Right lobe of liver (tissue), 6 donors: ENCODE measurements at regions not wholly inside any gene's neighbourhood (a gene's known extent, or its start where the extent isn't known, plus 50 kb on each side); places are given as distances from the start of the nearest gene placed in this dataset.

Source experiments
- ATAC-seq, 4 donors: fragments of 200-7000 bp; cut with Tn5 transposase; one replicate each; pipeline ENCODE4 v1.9.1; 2020; ENCODE audit warnings: mild to moderate bottlenecking in 4 of 4, moderate library complexity in 4 of 4
- DNase-seq, 3 donors: peaks; one replicate each; pipeline ENCODE4 v3.0.0-alpha.2; 2020
- H3K27ac ChIP-seq, 3 donors: fragments of 200-600 bp; one replicate each; pipeline ENCODE4 v1.8.0; 2022
- H3K27me3 ChIP-seq, 2 donors: fragments of 200-600 bp; one replicate each; pipeline ENCODE4 v1.8.0; 2022
- H3K36me3 ChIP-seq, 4 donors: fragments of 200-600 bp; sonication (generic) in 1 of 4; one replicate each; pipeline versions ENCODE4 v1.5.1 to v1.8.0; 2017 to 2022; ENCODE audit warnings: control low read depth in 1 of 4
- H3K4me1 ChIP-seq, 4 donors: fragments of 200-600 bp; sonication (generic) in 1 of 4; one replicate each; pipeline versions ENCODE4 v1.5.1 to v1.8.0; 2017 to 2022; ENCODE audit warnings: control low read depth in 1 of 4
- H3K4me3 ChIP-seq, 3 donors: fragments of 200-600 bp; one replicate each; pipeline ENCODE4 v1.8.0; 2022
- H3K9me3 ChIP-seq, 4 donors: fragments of 200-600 bp; sonication (generic) in 1 of 4; one replicate each; pipeline versions ENCODE4 v1.5.1 to v1.8.0; 2017 to 2022; ENCODE audit warnings: control low read depth in 1 of 4
- POLR2A ChIP-seq: fragments of 450-650 bp; IDR thresholded peaks from one replicate; pipeline ENCODE4 v1.6.1; 2017; ENCODE audit warnings: antibody characterized with exemption, mild to moderate bottlenecking
- WGBS: methylation state at CpG from one replicate; pipeline ENCODE4 v1.1.6; 2018; ENCODE audit warnings: low coverage, low lambda C conversion rate; ENCODE audit not compliant: insufficient coverage; ENCODE audit errors: missing lambda C conversion rate; 5-methylcytosine and 5-hydroxymethylcytosine counted together
- intact Hi-C, 2 donors: fragments of 100-400 bp; cut with DNase I; formaldehyde crosslinking; loops; one replicate each; pipeline versions ENCODE4 v1.11.2 to v1.14.1; 2022
- TF ChIP-seq, protein P1 (sequence below), 4 donors: fragments of 200-600 bp in 3 of 4; fragments of 450-650 bp in 1 of 4; IDR thresholded peaks; one replicate each; pipeline versions ENCODE4 v1.5.1 to v1.8.0; 2016 to 2022; ENCODE audit warnings: antibody characterized with exemption in 4 of 4, mild to moderate bottlenecking in 2 of 4
- donor health status: DM: no; HTN: yes; CAD: no.
- donor health status: DM: no; HTN: no; CAD: no.
- donor health status: DM: no; HTN: no; CAD: no.
- donor health status: DM: no; HTN: yes; CAD: no.
- donor health status: DM: no; HTN: yes; CAD: no.

DNA sequence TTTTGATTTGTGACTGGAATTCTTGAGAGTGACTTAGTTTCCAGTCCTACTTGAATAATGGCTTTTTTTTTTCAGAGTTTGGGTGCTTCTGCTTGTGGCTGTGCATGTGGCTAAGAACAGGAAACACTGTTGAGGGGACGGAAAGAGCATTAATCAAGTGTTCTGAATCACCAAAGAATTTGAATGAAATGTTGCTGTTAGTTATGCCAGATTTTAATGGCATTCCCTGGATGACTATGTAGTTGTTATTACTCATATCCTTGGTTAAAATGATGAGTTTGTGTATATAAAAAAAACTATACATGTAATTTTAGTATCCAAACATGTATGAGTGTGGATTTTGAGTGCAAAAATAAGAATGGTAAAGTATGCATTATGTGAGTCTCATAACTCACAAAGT lies 347.9 kb downstream of the BCAT1 start:
- no peak for ATAC-seq
- H3K27ac ChIP-seq = no peak overlapping the region

DNA sequence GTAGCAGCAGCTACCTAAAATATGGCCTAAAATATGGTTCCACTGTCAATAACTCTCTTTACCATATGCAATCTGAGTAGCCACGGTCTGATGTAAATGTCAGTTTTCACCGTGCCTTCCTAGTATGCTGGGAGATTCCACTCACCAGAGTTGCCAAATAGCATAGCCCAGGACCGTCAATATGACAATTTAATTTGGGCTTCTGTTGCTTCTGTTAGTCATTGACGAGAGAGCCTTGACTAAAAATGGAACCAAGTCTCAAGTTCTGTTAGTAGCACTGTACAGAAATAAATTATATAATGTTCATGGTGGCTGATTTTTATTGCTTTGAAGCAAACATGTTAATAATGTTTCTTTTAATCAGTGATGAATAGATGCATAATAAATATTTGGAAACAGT lies 348.4 kb downstream of the BCAT1 start:
- Histone ChIP-seq H3K9me3 (no peaks in the 10 kb centered on the region), H3K27ac (no peak overlapping the region), H3K4me3 (no peak overlapping the region), H3K27me3 (no peaks in the 10 kb centered on the region), H3K4me1 (peaks cover 0 to 9% (median 0%) of the 10 kb centered on the region in 4 donors), H3K36me3 (no peaks in the 10 kb centered on the region)
- 61% methylated on average over 4 of the region's 4 CpGs for WGBS
- TF ChIP-seq, protein P1, sequence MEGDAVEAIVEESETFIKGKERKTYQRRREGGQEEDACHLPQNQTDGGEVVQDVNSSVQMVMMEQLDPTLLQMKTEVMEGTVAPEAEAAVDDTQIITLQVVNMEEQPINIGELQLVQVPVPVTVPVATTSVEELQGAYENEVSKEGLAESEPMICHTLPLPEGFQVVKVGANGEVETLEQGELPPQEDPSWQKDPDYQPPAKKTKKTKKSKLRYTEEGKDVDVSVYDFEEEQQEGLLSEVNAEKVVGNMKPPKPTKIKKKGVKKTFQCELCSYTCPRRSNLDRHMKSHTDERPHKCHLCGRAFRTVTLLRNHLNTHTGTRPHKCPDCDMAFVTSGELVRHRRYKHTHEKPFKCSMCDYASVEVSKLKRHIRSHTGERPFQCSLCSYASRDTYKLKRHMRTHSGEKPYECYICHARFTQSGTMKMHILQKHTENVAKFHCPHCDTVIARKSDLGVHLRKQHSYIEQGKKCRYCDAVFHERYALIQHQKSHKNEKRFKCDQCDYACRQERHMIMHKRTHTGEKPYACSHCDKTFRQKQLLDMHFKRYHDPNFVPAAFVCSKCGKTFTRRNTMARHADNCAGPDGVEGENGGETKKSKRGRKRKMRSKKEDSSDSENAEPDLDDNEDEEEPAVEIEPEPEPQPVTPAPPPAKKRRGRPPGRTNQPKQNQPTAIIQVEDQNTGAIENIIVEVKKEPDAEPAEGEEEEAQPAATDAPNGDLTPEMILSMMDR (IDR thresholded peaks at IDR 0.05) = no peak
- no peak for TF ChIP-seq POLR2A
- intact Hi-C loops = no loop called here
- ATAC-seq = no peak
- DNase-seq = no peak

More for the DNA sequence above, 347.9 kb downstream of the BCAT1 start:
- TF ChIP-seq, protein P1 (IDR thresholded peaks at IDR 0.05) = no peak
- no peak for TF ChIP-seq POLR2A
- H3K4me1 ChIP-seq = peaks cover 0 to 9% (median 0%) of the 10 kb centered on the region in 4 donors
- no peaks in the 10 kb centered on the region for H3K27me3 ChIP-seq
- DNase-seq = no peak
- H3K4me3 ChIP-seq = no peak overlapping the region
- H3K9me3 ChIP-seq = no peaks in the 10 kb centered on the region
- WGBS = 14% methylated on average over 1 of the region's 1 CpG
- H3K36me3 ChIP-seq = no peaks in the 10 kb centered on the region
- intact Hi-C loops = no loop called here

DNA sequence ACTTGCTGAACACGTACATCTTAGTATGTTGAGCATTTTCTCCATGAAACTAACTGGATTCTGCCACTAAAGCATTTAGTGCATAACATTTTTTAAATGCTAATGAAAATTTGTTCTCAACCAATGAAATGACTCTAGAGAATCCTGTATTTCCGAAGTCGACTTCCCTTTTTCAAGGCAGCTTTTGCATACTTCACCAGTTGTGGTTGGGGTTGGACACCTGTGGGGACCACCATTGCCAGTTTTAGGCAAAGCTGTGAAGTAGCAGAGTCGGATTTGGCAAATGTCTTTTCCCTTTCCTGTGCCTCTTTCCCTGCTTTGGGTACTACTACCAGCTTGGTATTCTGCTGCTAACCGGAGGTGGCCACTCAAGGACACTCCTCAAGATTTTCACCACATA lies 349.2 kb downstream of the BCAT1 start:
- H3K9me3 ChIP-seq = no peaks in the 10 kb centered on the region
- no peak overlapping the region for H3K27ac ChIP-seq
- peaks cover 0 to 9% (median 0%) of the 10 kb centered on the region in 4 donors for H3K4me1 ChIP-seq
- WGBS = 64% methylated on average over 5 of the region's 5 CpGs
- no peak for TF ChIP-seq POLR2A
- TF ChIP-seq, protein P1 (IDR thresholded peaks at IDR 0.05) = no peak
- intact Hi-C loops = no loop called here
- no peaks in the 10 kb centered on the region for H3K36me3 ChIP-seq
- H3K4me3 ChIP-seq = no peak overlapping the region
- H3K27me3 ChIP-seq = no peaks in the 10 kb centered on the region
- DNase-seq (no peak), ATAC-seq (no peak)

DNA sequence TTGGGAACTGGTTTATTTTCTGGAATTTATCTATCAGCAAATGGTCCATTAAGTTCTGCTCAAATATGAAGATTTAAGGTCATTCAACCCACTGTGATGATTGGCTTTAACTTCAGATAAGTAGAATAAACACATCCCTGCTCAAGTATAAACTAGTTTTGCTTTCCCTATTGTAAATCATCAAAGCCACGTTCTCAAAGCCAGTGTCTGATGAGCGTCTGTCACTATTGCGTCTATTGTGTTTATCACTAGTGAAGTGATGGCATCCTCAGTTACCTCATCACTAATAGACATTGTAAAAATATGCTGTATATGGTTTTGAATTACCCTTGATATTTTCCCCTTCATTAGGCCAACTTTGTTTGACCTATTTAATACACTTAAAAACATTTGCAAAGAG lies 351.3 kb downstream of the BCAT1 start:
- intact Hi-C loops = no loop called here
- no peak overlapping the region for H3K27ac ChIP-seq
- peak in 2 of 4 donors; percentile 28 to 55 for ATAC-seq
- no peaks in the 10 kb centered on the region for H3K36me3 ChIP-seq
- TF ChIP-seq, protein P1 (IDR thresholded peaks at IDR 0.05) = no peak
- no peak for TF ChIP-seq POLR2A
- no peak overlapping the region for H3K4me3 ChIP-seq
- 16% methylated on average over 3 of the region's 3 CpGs for WGBS
- no peaks in the 10 kb centered on the region for H3K27me3 ChIP-seq
- DNase-seq = no peak
- H3K9me3 ChIP-seq = no peaks in the 10 kb centered on the region
- peaks cover 0 to 9% (median 0%) of the 10 kb centered on the region in 4 donors for H3K4me1 ChIP-seq
